H9 (cell line): ENCODE measurements at regions not wholly inside any gene's neighbourhood (a gene's known extent, or its start where the extent isn't known, plus 50 kb on each side); places are given as distances from the start of the nearest gene placed in this dataset.

ENCODE experiments used
- DNase-seq: peaks from one replicate; pipeline ENCODE4 v3.0.0-alpha.2; 2017
- H2AFZ ChIP-seq: one replicate; pipeline ENCODE4 v1.6.1; 2013; ENCODE audit warnings: mild to moderate bottlenecking, low read length, control low read depth, moderate library complexity
- H2AK5ac ChIP-seq: 2 replicates; pipeline ENCODE4 v1.6.1; 2013; ENCODE audit warnings: low read length, control low read depth, mixed read lengths; ENCODE audit not compliant: insufficient read length
- H2BK120ac ChIP-seq: one replicate; pipeline ENCODE4 v1.6.1; 2013; ENCODE audit warnings: low read depth, mild to moderate bottlenecking, low read length, control low read depth, inconsistent platforms; ENCODE audit not compliant: poor library complexity, severe bottlenecking
- H2BK12ac ChIP-seq: 2 replicates; pipeline ENCODE4 v1.6.1; 2013; ENCODE audit warnings: low read length, control low read depth, mixed read lengths, low read depth; ENCODE audit not compliant: insufficient read length
- H2BK15ac ChIP-seq: 2 replicates; pipeline ENCODE4 v1.6.1; 2013; ENCODE audit warnings: low read depth, low read length, control low read depth
- H2BK20ac ChIP-seq: one replicate; pipeline ENCODE4 v1.6.1; 2013; ENCODE audit warnings: low read depth, mild to moderate bottlenecking, low read length, control low read depth, inconsistent platforms; ENCODE audit not compliant: poor library complexity, severe bottlenecking
- H2BK5ac ChIP-seq: 2 replicates; pipeline ENCODE4 v1.6.1; 2013; ENCODE audit warnings: low read length, control low read depth, mixed read lengths; ENCODE audit not compliant: insufficient read length
- H3K14ac ChIP-seq: 2 replicates; pipeline ENCODE4 v1.6.1; 2013; ENCODE audit warnings: low read length, control low read depth; ENCODE audit not compliant: insufficient read depth
- H3K18ac ChIP-seq: 2 replicates; pipeline ENCODE4 v1.6.1; 2013; ENCODE audit warnings: low read depth, mild to moderate bottlenecking, mixed read lengths, low read length, control low read depth; ENCODE audit not compliant: insufficient read length
- H3K23ac ChIP-seq: 2 replicates; pipeline ENCODE4 v1.6.1; 2013; ENCODE audit warnings: low read length, control low read depth, mixed read lengths, low read depth; ENCODE audit not compliant: insufficient read length
- H3K23me2 ChIP-seq: 2 replicates; pipeline ENCODE4 v1.6.1; 2013; ENCODE audit warnings: low read depth, mild to moderate bottlenecking, mixed read lengths, low read length, control low read depth; ENCODE audit not compliant: insufficient read length, poor library complexity, severe bottlenecking
- H3K27ac ChIP-seq: 2 replicates; pipeline ENCODE4 v1.5.1; 2013; ENCODE audit warnings: low read length, control low read depth, mixed read lengths, low read depth; ENCODE audit not compliant: insufficient read length
- H3K27me3 ChIP-seq: 2 replicates; pipeline ENCODE4 v1.6.1; 2013; ENCODE audit warnings: low read length, control low read depth, inconsistent platforms; ENCODE audit not compliant: insufficient read depth
- H3K4ac ChIP-seq: 2 replicates; pipeline ENCODE4 v1.6.1; 2013; ENCODE audit warnings: low read depth, mild to moderate bottlenecking, control low read depth, inconsistent platforms, low read length, moderate library complexity
- H3K4me1 ChIP-seq: 2 replicates; pipeline ENCODE4 v1.6.1; 2013; ENCODE audit warnings: low read length, control low read depth, inconsistent platforms; ENCODE audit not compliant: insufficient read depth
- H3K4me2 ChIP-seq: 2 replicates; pipeline ENCODE4 v1.6.1; 2013; ENCODE audit warnings: low read length, control low read depth, mixed read lengths; ENCODE audit not compliant: insufficient read length, insufficient read depth
- H3K56ac ChIP-seq: 2 replicates; pipeline ENCODE4 v1.6.1; 2013; ENCODE audit warnings: low read depth, mild to moderate bottlenecking, mixed read lengths, low read length, control low read depth; ENCODE audit not compliant: insufficient read length
- H3K79me1 ChIP-seq: 2 replicates; pipeline ENCODE4 v1.6.1; 2013; ENCODE audit warnings: low read depth, mild to moderate bottlenecking, moderate library complexity, low read length, control low read depth, inconsistent platforms; ENCODE audit not compliant: insufficient read depth, poor library complexity, severe bottlenecking
- H3K79me2 ChIP-seq: 2 replicates; pipeline ENCODE4 v1.6.1; 2013; ENCODE audit warnings: low read length, control low read depth, inconsistent platforms; ENCODE audit not compliant: insufficient read depth
- H3K9ac ChIP-seq: 2 replicates; pipeline ENCODE4 v1.6.1; 2013; ENCODE audit warnings: low read length, control low read depth, mixed read lengths; ENCODE audit not compliant: insufficient read length; ENCODE audit errors: extremely low read depth
- H3K9me3 ChIP-seq: one replicate; pipeline ENCODE4 v1.6.1; 2013; ENCODE audit warnings: low read depth, low read length, inconsistent platforms; ENCODE audit not compliant: control insufficient read depth
- H3T11ph ChIP-seq: one replicate; pipeline ENCODE4 v1.6.1; 2013; ENCODE audit warnings: mild to moderate bottlenecking, low read length, control low read depth, inconsistent platforms
- H4K20me1 ChIP-seq: one replicate; pipeline ENCODE4 v1.6.1; 2013; ENCODE audit not compliant: control insufficient read depth, insufficient read length, insufficient read depth
- H4K5ac ChIP-seq: 2 replicates; pipeline ENCODE4 v1.6.1; 2013; ENCODE audit warnings: low read depth, mild to moderate bottlenecking, mixed read lengths, low read length, control low read depth; ENCODE audit not compliant: insufficient read length
- H4K8ac ChIP-seq: replicated peaks from 2 replicates; pipeline ENCODE4 v1.6.1; 2013; ENCODE audit warnings: low read length, control low read depth, mixed read lengths, low read depth; ENCODE audit not compliant: insufficient read length
- H4K91ac ChIP-seq: 2 replicates; pipeline ENCODE4 v1.6.1; 2013; ENCODE audit warnings: low read depth, mild to moderate bottlenecking, moderate library complexity, mixed read lengths, low read length, control low read depth; ENCODE audit not compliant: insufficient read length
- H3K27ac Mint-ChIP-seq, 3 experiments: 2 replicates in 2 of 3; 3 replicates in 1 of 3; pipeline ENCODE4 v1.8.0; 2020 to 2021; ENCODE audit warnings: mixed read lengths in 3 of 3, mild to moderate bottlenecking in 1 of 3, moderate library complexity in 1 of 3
- H3K27me3 Mint-ChIP-seq: 2 replicates; pipeline ENCODE4 v1.8.0; 2021; ENCODE audit warnings: low read depth, mild to moderate bottlenecking, moderate library complexity, mixed read lengths
- H3K36me3 Mint-ChIP-seq, 3 experiments: 2 replicates in 2 of 3; 3 replicates in 1 of 3; pipeline ENCODE4 v1.8.0; 2020 to 2021; ENCODE audit warnings: low read depth in 3 of 3, mixed read lengths in 3 of 3; ENCODE audit not compliant: insufficient read depth in 1 of 3
- H3K4me1 Mint-ChIP-seq, 2 experiments: 2 replicates each; pipeline ENCODE4 v1.8.0; 2020; ENCODE audit warnings: mixed read lengths in 2 of 2
- H3K4me3 Mint-ChIP-seq, 2 experiments: 2 replicates in 1 of 2; 3 replicates in 1 of 2; pipeline ENCODE4 v1.8.0; 2020 to 2021; ENCODE audit warnings: mild to moderate bottlenecking in 2 of 2, mixed read lengths in 2 of 2, moderate library complexity in 1 of 2
- H3K9me3 Mint-ChIP-seq, 2 experiments: 2 replicates in 1 of 2; 3 replicates in 1 of 2; pipeline ENCODE4 v1.8.0; 2020; ENCODE audit warnings: mild to moderate bottlenecking in 2 of 2, mixed read lengths in 2 of 2, moderate library complexity in 1 of 2
- CTCF ChIP-seq: fragments of 200-600 bp; sonication (generic); conservative IDR thresholded peaks from 3 replicates; pipeline ENCODE4 v1.8.0; 2021; ENCODE audit warnings: antibody characterized with exemption, mild to moderate bottlenecking
- WGBS: extraction: QIAGEN DNeasy Blood & Tissue Kit; methylation state at CpG from one replicate; pipeline ENCODE4 v1.1.7; 2013; ENCODE audit warnings: missing lambda C conversion rate, low lambda C conversion rate, mixed read lengths; ENCODE audit not compliant: insufficient read length; ENCODE audit errors: extremely low coverage; 5-methylcytosine and 5-hydroxymethylcytosine counted together

- H3K9me3 ChIP-seq: no peaks in the 10 kb centered on the region
- H2BK20ac ChIP-seq: no peak overlapping the region
- H3K23ac ChIP-seq: no peak overlapping the region
- no peaks in the 10 kb centered on the region for H3K27me3 ChIP-seq
- no peak overlapping the region; a peak in 1 of 7 replicates for H3K27ac Mint-ChIP-seq
- H3K27me3 Mint-ChIP-seq: no peaks in the 10 kb centered on the region
- peaks cover 20 to 32% of the 10 kb centered on the region in 2 experiments for H3K4me1 Mint-ChIP-seq
- no peak overlapping the region for H2AK5ac ChIP-seq
- no peak overlapping the region for H4K5ac ChIP-seq
- H3K18ac ChIP-seq: no peak overlapping the region
- no peak overlapping the region for H3K4me3 Mint-ChIP-seq
- no peaks in the 10 kb centered on the region for H4K20me1 ChIP-seq
- no peak overlapping the region for H3T11ph ChIP-seq
- H4K91ac ChIP-seq: no peak overlapping the region
- H2BK12ac ChIP-seq: no peak overlapping the region
- TF ChIP-seq CTCF: no peak
- H3K4me1 ChIP-seq: peaks cover 8% of the 10 kb centered on the region; the same call in 1 of the 2 replicates
- no peak overlapping the region for H2BK5ac ChIP-seq
- H2BK15ac ChIP-seq: no peak overlapping the region
- H3K14ac ChIP-seq: no peak overlapping the region
- H3K9ac ChIP-seq: no peak overlapping the region
- H3K9me3 Mint-ChIP-seq: no peaks in the 10 kb centered on the region
- H4K8ac ChIP-seq: no peak overlapping the region
- H3K4ac ChIP-seq: no peak overlapping the region
- H3K4me2 ChIP-seq: no peak overlapping the region
- H3K56ac ChIP-seq: no peak overlapping the region
- H3K36me3 Mint-ChIP-seq: no peaks in the 10 kb centered on the region; a peak in 1 of 7 replicates
- H2AFZ ChIP-seq: no peak overlapping the region
- no peaks in the 10 kb centered on the region for H3K23me2 ChIP-seq
- H2BK120ac ChIP-seq: no peak overlapping the region
- H3K79me2 ChIP-seq: no peaks in the 10 kb centered on the region
- WGBS: no CpG with 5 or more reads among the region's 1 CpG
- DNase-seq: no peak
- no peaks in the 10 kb centered on the region for H3K79me1 ChIP-seq
- no peak overlapping the region for H3K27ac ChIP-seq
Measured at GRCh38 chr1:57550092-57550491, 126.2 kb upstream of the DAB1 start.
